ENCODE measurements at regions not wholly inside any gene's neighbourhood (a gene's known extent, or its start where the extent isn't known, plus 50 kb on each side); places are given as distances from the start of the nearest gene placed in this dataset.
"Not testable (repeated sequence)": the region's sequence is repeated elsewhere in the genome, so short reads cannot be mapped to it uniquely, and the experiment has no call there.

GRCh38 chr13:94902722-94903407 lies 190.5 kb upstream of the SOX21 start:
- DNase-seq = no peak

GRCh38 chr13:94901070-94901469 lies 188.7 kb upstream of the SOX21 start:
- DNase-seq = no peak

- no peak for DNase-seq
Measured at GRCh38 chr13:94896719-94897317, 184.5 kb upstream of the SOX21 start.

GRCh38 chr13:94896238-94896637 lies 183.9 kb upstream of the SOX21 start:
- DNase-seq = no peak

- DNase-seq = no peak
Measured at GRCh38 chr13:94886191-94886590, 173.8 kb upstream of the SOX21 start.

- no peak for DNase-seq
Measured at GRCh38 chr13:94880463-94880862, 168.1 kb upstream of the SOX21 start.

- no peak for DNase-seq
Measured at GRCh38 chr13:94878602-94879165, 166.3 kb upstream of the SOX21 start.

GRCh38 chr13:94864474-94864873 lies 152.1 kb upstream of the SOX21 start:
- DNase-seq = no peak

GRCh38 chr13:94860981-94861407 lies 148.6 kb upstream of the SOX21 start:
- peak in 1 of 2 experiments; percentile 23 for DNase-seq

- DNase-seq = no peak
Measured at GRCh38 chr13:94859811-94860210, 147.5 kb upstream of the SOX21 start.

GRCh38 chr13:94859278-94859691 lies 146.9 kb upstream of the SOX21 start:
- DNase-seq = peak; percentile 46 to 61

GRCh38 chr13:94858856-94859255 lies 146.5 kb upstream of the SOX21 start:
- DNase-seq = no peak

- no peak for DNase-seq
Measured at GRCh38 chr13:94854688-94855087, 142.3 kb upstream of the SOX21 start.

GRCh38 chr13:94851576-94851975 lies 139.2 kb upstream of the SOX21 start:
- no peak for DNase-seq

GRCh38 chr13:94849254-94849653 lies 136.9 kb upstream of the SOX21 start:
- DNase-seq = no peak

- DNase-seq = no peak
Measured at GRCh38 chr13:94842901-94843300, 130.6 kb upstream of the SOX21 start.

GRCh38 chr13:94837056-94837455 lies 124.7 kb upstream of the SOX21 start:
- DNase-seq = not testable (repeated sequence)

- DNase-seq = no peak
Measured at GRCh38 chr13:94829837-94830365, 117.6 kb upstream of the SOX21 start.

- no peak for DNase-seq
Measured at GRCh38 chr13:94829185-94829836, 117.0 kb upstream of the SOX21 start.

GRCh38 chr13:94827566-94827965 lies 115.2 kb upstream of the SOX21 start:
- no peak for DNase-seq

GRCh38 chr13:94825507-94825906 lies 113.2 kb upstream of the SOX21 start:
- DNase-seq = peak; percentile 64 to 70

- DNase-seq = no peak
Measured at GRCh38 chr13:94824601-94825000, 112.3 kb upstream of the SOX21 start.

- DNase-seq = no peak
Measured at GRCh38 chr13:94822356-94822755, 110.0 kb upstream of the SOX21 start.

GRCh38 chr13:94816256-94816655 lies 103.9 kb upstream of the SOX21 start:
- no peak for DNase-seq
